ENCODE measurements at regions not wholly inside any gene's neighbourhood (a gene's known extent, or its start where the extent isn't known, plus 50 kb on each side); places are given as distances from the start of the nearest gene placed in this dataset.

GRCh38 chr11:113615098-113615497 is 91.0 kb downstream of the TMPRSS5 start:
- no peaks in the 10 kb centered on the region for H3K27me3 ChIP-seq
- no peaks in the 10 kb centered on the region for H3K36me3 ChIP-seq
- TF ChIP-seq CTCF (IDR thresholded peaks at IDR 0.05), result no peak
- H3K27ac ChIP-seq, result no peak overlapping the region
- intact Hi-C loops (cut with DNase I), result no loop called here
- H3K4me3 ChIP-seq, result no peak overlapping the region
- DNase-seq (no peak), ATAC-seq (no peak)
- H3K4me1 ChIP-seq, result no peaks in the 10 kb centered on the region
- peaks cover 0 to 6% of the 10 kb centered on the region in 2 donors for H3K9me3 ChIP-seq

- no peak overlapping the region for H3K4me3 ChIP-seq
- ATAC-seq (no peak), DNase-seq (no peak)
- no peaks in the 10 kb centered on the region for H3K36me3 ChIP-seq
- intact Hi-C loops (cut with DNase I), result no loop called here
- TF ChIP-seq CTCF (IDR thresholded peaks at IDR 0.05), result no peak
- H3K27me3 ChIP-seq, result no peaks in the 10 kb centered on the region
- H3K27ac ChIP-seq, result no peak overlapping the region
- no peaks in the 10 kb centered on the region for H3K9me3 ChIP-seq
- no peaks in the 10 kb centered on the region for H3K4me1 ChIP-seq
These were observed 92.0 kb downstream of the TMPRSS5 start for GRCh38 chr11:113614097-113614496.

GRCh38 chr11:113613619-113614018 is 92.5 kb downstream of the TMPRSS5 start:
- Histone ChIP-seq H3K4me3 (no peak overlapping the region), H3K27me3 (no peaks in the 10 kb centered on the region), H3K27ac (no peak overlapping the region), H3K9me3 (no peaks in the 10 kb centered on the region), H3K4me1 (no peaks in the 10 kb centered on the region), H3K36me3 (no peaks in the 10 kb centered on the region)
- DNase-seq (no peak), ATAC-seq (no peak)
- TF ChIP-seq CTCF (IDR thresholded peaks at IDR 0.05), result no peak
- intact Hi-C loops (cut with DNase I), result no loop called here

- no peaks in the 10 kb centered on the region for H3K27me3 ChIP-seq
- H3K4me1 ChIP-seq, result no peaks in the 10 kb centered on the region
- H3K36me3 ChIP-seq, result no peaks in the 10 kb centered on the region
- no peak for ATAC-seq
- H3K9me3 ChIP-seq, result peaks cover 0 to 16% of the 10 kb centered on the region in 2 donors
- no peak overlapping the region for H3K4me3 ChIP-seq
- TF ChIP-seq CTCF (IDR thresholded peaks at IDR 0.05), result no peak
- no peak for DNase-seq
- intact Hi-C loops (cut with DNase I), result no loop called here
- H3K27ac ChIP-seq, result no peak overlapping the region
These were observed 101.9 kb downstream of the TMPRSS5 start for GRCh38 chr11:113604186-113604585.

- Histone ChIP-seq H3K36me3 (no peaks in the 10 kb centered on the region), H3K9me3 (peaks cover 0 to 16% of the 10 kb centered on the region in 2 donors), H3K27me3 (no peaks in the 10 kb centered on the region), H3K4me1 (no peaks in the 10 kb centered on the region), H3K4me3 (no peak overlapping the region), H3K27ac (no peak overlapping the region)
- DNase-seq, result peak in 1 of 4 donors; percentile 5
- TF ChIP-seq CTCF (IDR thresholded peaks at IDR 0.05), result no peak
- intact Hi-C loops (cut with DNase I), result no loop called here
- ATAC-seq, result no peak
These were observed 102.6 kb downstream of the TMPRSS5 start for GRCh38 chr11:113603277-113604059.

Data from left lung (tissue), 4 donors.